Prostate gland (tissue), 2 donors: ENCODE measurements at regions not wholly inside any gene's neighbourhood (a gene's known extent, or its start where the extent isn't known, plus 50 kb on each side); places are given as distances from the start of the nearest gene placed in this dataset.
A peak's percentile ranks its signal among the peaks of the same experiment; 100 is the strongest.
"Not testable (repeated sequence)": the region's sequence is repeated elsewhere in the genome, so short reads cannot be mapped to it uniquely, and the experiment has no call there.

ENCODE experiments used
- DNase-seq: peaks from one replicate; pipeline ENCODE4 v3.0.0-alpha.2; 2019; ENCODE audit warnings: low spot score
- H3K27ac ChIP-seq, 2 donors: fragments of 200-600 bp; sonication (generic); 2 replicates each; pipeline ENCODE4 v1.5.1; 2017 to 2019
- H3K27me3 ChIP-seq: fragments of 200-600 bp; sonication (generic); replicated peaks from 2 replicates; pipeline ENCODE4 v1.5.1; 2019; ENCODE audit not compliant: insufficient read depth
- H3K36me3 ChIP-seq, 2 donors: fragments of 200-600 bp; sonication (generic); 1 replicate in 1 of 2; 2 replicates in 1 of 2; pipeline versions ENCODE4 v1.5.1 to v1.8.1; 2017 to 2019
- H3K4me1 ChIP-seq: fragments of 200-600 bp; sonication (generic); replicated peaks from 2 replicates; pipeline ENCODE4 v1.5.1; 2019
- H3K4me3 ChIP-seq, 2 donors: fragments of 200-600 bp; sonication (generic); 2 replicates each; pipeline ENCODE4 v1.5.1; 2017 to 2019
- H3K9me3 ChIP-seq: fragments of 200-600 bp; sonication (generic); 2 replicates; pipeline ENCODE4 v1.5.1; 2017
- POLR2A ChIP-seq: fragments of 450-650 bp; IDR thresholded peaks from one replicate; pipeline ENCODE4 v1.6.1; 2016; ENCODE audit warnings: antibody characterized with exemption, mild to moderate bottlenecking
- POLR2AphosphoS5 ChIP-seq: sonication (generic); formaldehyde crosslinking; IDR thresholded peaks from one replicate; pipeline ENCODE4 v1.6.1; 2017; ENCODE audit warnings: antibody characterized with exemption
- WGBS: methylation state at CpG from one replicate; pipeline ENCODE4 v1.1.5; 2018; 5-methylcytosine and 5-hydroxymethylcytosine counted together
- intact Hi-C: fragments of 100-400 bp; cut with DNase I; formaldehyde crosslinking; loops from one replicate; pipeline ENCODE4 v1.14.2; 2022
- TF ChIP-seq, protein P1 (sequence below), 4 experiments: fragments of 200-600 bp in 2 of 4; fragments of 450-650 bp in 2 of 4; sonication (generic) in 2 of 4; IDR thresholded peaks; 1 replicate in 3 of 4; 2 replicates in 1 of 4; pipeline ENCODE4 v1.5.1; 2016 to 2019; ENCODE audit warnings: antibody characterized with exemption in 4 of 4, mild to moderate bottlenecking in 2 of 4, moderate library complexity in 2 of 4

- Histone ChIP-seq H3K4me3 (no peak overlapping the region), H3K36me3 (no peaks in the 10 kb centered on the region), H3K27ac (no peak overlapping the region), H3K27me3 (no peaks in the 10 kb centered on the region), H3K9me3 (no peaks in the 10 kb centered on the region), H3K4me1 (no peaks in the 10 kb centered on the region)
- no peak for TF ChIP-seq POLR2A
- TF ChIP-seq, protein P1, sequence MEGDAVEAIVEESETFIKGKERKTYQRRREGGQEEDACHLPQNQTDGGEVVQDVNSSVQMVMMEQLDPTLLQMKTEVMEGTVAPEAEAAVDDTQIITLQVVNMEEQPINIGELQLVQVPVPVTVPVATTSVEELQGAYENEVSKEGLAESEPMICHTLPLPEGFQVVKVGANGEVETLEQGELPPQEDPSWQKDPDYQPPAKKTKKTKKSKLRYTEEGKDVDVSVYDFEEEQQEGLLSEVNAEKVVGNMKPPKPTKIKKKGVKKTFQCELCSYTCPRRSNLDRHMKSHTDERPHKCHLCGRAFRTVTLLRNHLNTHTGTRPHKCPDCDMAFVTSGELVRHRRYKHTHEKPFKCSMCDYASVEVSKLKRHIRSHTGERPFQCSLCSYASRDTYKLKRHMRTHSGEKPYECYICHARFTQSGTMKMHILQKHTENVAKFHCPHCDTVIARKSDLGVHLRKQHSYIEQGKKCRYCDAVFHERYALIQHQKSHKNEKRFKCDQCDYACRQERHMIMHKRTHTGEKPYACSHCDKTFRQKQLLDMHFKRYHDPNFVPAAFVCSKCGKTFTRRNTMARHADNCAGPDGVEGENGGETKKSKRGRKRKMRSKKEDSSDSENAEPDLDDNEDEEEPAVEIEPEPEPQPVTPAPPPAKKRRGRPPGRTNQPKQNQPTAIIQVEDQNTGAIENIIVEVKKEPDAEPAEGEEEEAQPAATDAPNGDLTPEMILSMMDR (IDR thresholded peaks at IDR 0.05): no peak
- TF ChIP-seq POLR2AphosphoS5: no peak
- DNase-seq: no peak
- intact Hi-C loops: no loop called here
Observed at GRCh38 chr13:109312399-109312798, 474.0 kb downstream of the IRS2 start.

DNA sequence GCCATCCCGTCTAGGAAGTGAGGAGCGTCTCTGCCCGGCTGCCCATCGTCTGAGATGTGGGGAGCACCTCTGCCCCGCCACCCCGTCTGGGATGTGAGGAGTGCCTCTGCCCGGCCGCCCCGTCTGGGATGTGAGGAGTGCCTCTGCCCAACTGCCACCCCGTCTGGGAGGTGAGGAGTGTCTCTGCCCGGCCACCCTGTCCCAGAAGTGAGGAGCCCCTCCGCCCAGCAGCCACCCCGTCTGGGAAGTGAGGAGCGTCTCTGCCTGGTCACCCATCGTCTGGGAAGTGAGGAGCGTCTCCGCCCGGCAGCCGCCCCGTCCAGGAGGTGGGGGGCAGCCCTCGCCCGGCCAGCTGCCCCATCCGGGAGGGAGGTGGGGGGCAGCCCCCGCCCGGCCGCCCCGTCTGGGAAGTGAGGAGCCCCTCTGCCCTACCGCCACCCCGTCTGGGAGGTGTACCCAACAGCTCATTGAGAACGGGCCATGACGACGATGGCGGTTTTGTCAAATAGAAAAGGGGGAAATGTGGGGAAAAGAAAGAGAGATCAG is 474.9 kb downstream of the IRS2 start:
- intact Hi-C loops, DNase-seq: not testable (repeated sequence)
- WGBS: 94% methylated on average over 19 of the region's 33 CpGs

DNA sequence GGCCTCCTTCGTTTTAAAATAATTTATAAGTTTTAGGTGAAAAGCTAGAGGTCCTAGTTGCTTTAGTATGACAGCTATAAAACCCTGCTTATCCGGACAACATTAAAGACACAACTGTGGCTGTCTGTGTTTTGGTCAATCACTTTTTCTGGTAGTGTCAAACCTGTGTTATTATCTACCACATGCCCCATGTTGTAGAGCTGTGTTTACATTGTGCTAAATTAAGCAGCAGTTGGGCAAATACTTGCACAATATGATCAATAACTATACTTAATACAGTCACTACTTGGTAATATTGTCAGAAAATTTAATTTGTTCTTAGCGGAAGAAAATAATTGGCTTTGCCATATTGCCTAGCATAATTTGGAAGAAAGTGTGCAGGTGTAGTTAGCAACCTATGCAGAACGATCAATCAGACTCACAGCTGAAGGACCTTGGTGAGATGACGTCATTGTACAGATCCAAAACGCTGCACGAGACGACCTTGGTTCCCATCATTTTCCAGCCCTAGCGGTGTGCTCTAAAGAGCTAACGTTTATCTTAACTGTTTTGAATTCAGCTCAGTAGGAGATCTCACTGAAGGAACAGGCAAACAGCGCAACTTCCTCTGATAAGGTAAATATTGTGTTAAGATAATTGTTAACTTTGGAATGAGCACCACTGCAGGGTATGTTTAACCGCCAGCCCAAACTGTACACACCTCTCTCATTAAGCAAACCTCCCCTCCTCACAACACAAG is 476.6 kb downstream of the IRS2 start:
- no peak for TF ChIP-seq POLR2A
- TF ChIP-seq POLR2AphosphoS5: peak; percentile 68
- TF ChIP-seq, protein P1 (IDR thresholded peaks at IDR 0.05): peak in 1 of 4 experiments; percentile 13

More for the DNA sequence above, 474.9 kb downstream of the IRS2 start:
- H3K4me3 ChIP-seq, H3K27ac ChIP-seq, H3K9me3 ChIP-seq, H3K4me1 ChIP-seq, H3K36me3 ChIP-seq, H3K27me3 ChIP-seq: not testable (repeated sequence)

DNA sequence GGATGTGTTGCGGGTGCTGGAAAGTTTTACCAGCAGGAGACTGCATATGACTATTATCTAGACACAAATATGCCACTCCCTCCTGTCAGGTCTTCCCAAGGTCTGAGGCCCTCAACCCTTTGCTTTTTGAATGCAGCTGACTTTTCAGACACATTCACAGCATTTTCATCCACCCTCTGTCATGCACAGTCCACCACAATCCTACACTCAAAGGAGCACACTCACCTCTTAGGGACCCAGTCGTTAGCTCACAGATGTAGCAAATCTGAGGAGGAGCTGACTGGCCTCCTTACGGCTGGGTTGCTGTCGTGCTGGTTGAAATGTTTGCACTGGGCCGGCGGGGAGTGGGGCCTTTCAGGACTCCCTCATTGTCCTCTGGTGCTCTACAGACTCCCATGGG is 479.4 kb downstream of the IRS2 start:
- no peaks in the 10 kb centered on the region for H3K4me1 ChIP-seq
- no peak for DNase-seq
- H3K9me3 ChIP-seq: no peaks in the 10 kb centered on the region
- intact Hi-C loops: no loop called here
- no peak overlapping the region for H3K27ac ChIP-seq
- no peaks in the 10 kb centered on the region for H3K36me3 ChIP-seq
- TF ChIP-seq, protein P1 (IDR thresholded peaks at IDR 0.05): no peak
- no peak for TF ChIP-seq POLR2A
- TF ChIP-seq POLR2AphosphoS5: no peak
- H3K4me3 ChIP-seq: no peak overlapping the region
- WGBS: 42% methylated on average over 6 of the region's 6 CpGs
- H3K27me3 ChIP-seq: no peaks in the 10 kb centered on the region

More for the DNA sequence above, 476.6 kb downstream of the IRS2 start:
- Histone ChIP-seq H3K4me3 (no peak overlapping the region), H3K36me3 (no peaks in the 10 kb centered on the region), H3K27ac (no peak overlapping the region), H3K27me3 (no peaks in the 10 kb centered on the region), H3K4me1 (no peaks in the 10 kb centered on the region), H3K9me3 (no peaks in the 10 kb centered on the region)
- peak; percentile 54 for DNase-seq
- intact Hi-C loops: no loop called here
- WGBS: 60% methylated on average over 12 of the region's 12 CpGs

DNA sequence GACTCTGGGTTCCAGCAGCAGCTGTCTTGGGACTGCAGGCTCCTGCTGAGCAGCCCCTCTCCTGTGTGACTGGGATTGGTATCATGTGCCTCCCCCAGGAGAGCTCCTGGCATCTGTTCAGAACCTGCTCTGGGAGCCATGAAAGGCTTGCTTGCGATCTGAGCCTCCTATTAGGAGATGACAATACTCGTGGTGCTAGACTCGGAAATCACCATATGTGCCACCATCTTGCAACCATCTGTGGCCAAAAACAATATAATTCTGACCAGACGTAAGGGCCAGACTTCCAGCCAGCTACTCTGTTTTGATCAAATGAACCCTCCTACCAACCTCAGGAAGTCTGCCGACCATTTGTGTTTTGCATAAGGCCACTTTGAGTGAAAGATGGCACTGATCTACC is 484.7 kb downstream of the IRS2 start:
- no peaks in the 10 kb centered on the region for H3K9me3 ChIP-seq
- DNase-seq: no peak
- H3K4me1 ChIP-seq: no peaks in the 10 kb centered on the region
- H3K27ac ChIP-seq: no peak overlapping the region
- intact Hi-C loops: no loop called here
- no peak for TF ChIP-seq POLR2A
- TF ChIP-seq POLR2AphosphoS5: no peak
- TF ChIP-seq, protein P1 (IDR thresholded peaks at IDR 0.05): no peak
- no peaks in the 10 kb centered on the region for H3K27me3 ChIP-seq
- no peaks in the 10 kb centered on the region for H3K36me3 ChIP-seq
- no peak overlapping the region for H3K4me3 ChIP-seq
- WGBS: 91% methylated on average over 5 of the region's 5 CpGs
